Psoas muscle (tissue), 7 donors: ENCODE measurements at regions not wholly inside any gene's neighbourhood (a gene's known extent, or its start where the extent isn't known, plus 50 kb on each side); places are given as distances from the start of the nearest gene placed in this dataset.

ENCODE experiments used
- ATAC-seq, 4 donors: fragments of 200-7000 bp; cut with Tn5 transposase; one replicate each; pipeline ENCODE4 v1.9.1; 2020; ENCODE audit warnings: moderate library complexity in 3 of 4, mild to moderate bottlenecking in 2 of 4
- DNase-seq, 2 donors: peaks; one replicate each; pipeline ENCODE4 v3.0.0-alpha.2; 2020
- H3K27ac ChIP-seq: fragments of 200-600 bp; one replicate; pipeline ENCODE4 v1.8.0; 2022
- H3K27me3 ChIP-seq, 3 donors: fragments of 200-600 bp in 1 of 3; one replicate each; pipeline versions ENCODE4 v1.6.1 to v1.8.0; 2013 to 2022; ENCODE audit warnings: low read length in 2 of 3, mild to moderate bottlenecking in 2 of 3, moderate library complexity in 1 of 3; ENCODE audit not compliant: insufficient read depth in 3 of 3
- H3K36me3 ChIP-seq, 2 donors: fragments of 200-600 bp in 1 of 2; one replicate each; pipeline versions ENCODE4 v1.6.1 to v1.8.0; 2013 to 2022; ENCODE audit warnings: low read depth in 1 of 2, mild to moderate bottlenecking in 1 of 2, moderate library complexity in 1 of 2; ENCODE audit not compliant: insufficient read depth in 1 of 2
- H3K4me1 ChIP-seq: fragments of 200-600 bp; one replicate; pipeline ENCODE4 v1.8.0; 2022
- H3K4me3 ChIP-seq: fragments of 200-600 bp; one replicate; pipeline ENCODE4 v1.8.0; 2022; ENCODE audit warnings: mild to moderate bottlenecking
- H3K9me3 ChIP-seq: fragments of 200-600 bp; one replicate; pipeline ENCODE4 v1.8.0; 2022
- WGBS, 3 donors: extraction: QIAGEN DNeasy Blood & Tissue Kit; methylation state at CpG; one replicate each; pipeline versions ENCODE4 v1.1.6 to v1.1.7; 2013; 5-methylcytosine and 5-hydroxymethylcytosine counted together
- intact Hi-C, 2 donors: fragments of 100-400 bp; cut with DNase I; formaldehyde crosslinking; loops; one replicate each; pipeline versions ENCODE4 v1.11.0 to v1.14.2; 2022
- TF ChIP-seq, protein P1 (sequence below): fragments of 200-600 bp; IDR thresholded peaks from one replicate; pipeline ENCODE4 v1.8.0; 2022; ENCODE audit warnings: antibody characterized with exemption
- donor health status: healthy with polysubstance abuse.
- donor health status: DM: no; HTN: no; CAD: no; lungs with moderate emphysema.
- donor health status: Bipolar disorder and iron deficiency.
- donor health status: healthy.
- donor health status: DM: yes; HTN: yes; CAD: no.
- donor health status: DM: no; HTN: no; CAD: no.
- donor health status: DM: yes; HTN: yes; CAD: no.

DNA sequence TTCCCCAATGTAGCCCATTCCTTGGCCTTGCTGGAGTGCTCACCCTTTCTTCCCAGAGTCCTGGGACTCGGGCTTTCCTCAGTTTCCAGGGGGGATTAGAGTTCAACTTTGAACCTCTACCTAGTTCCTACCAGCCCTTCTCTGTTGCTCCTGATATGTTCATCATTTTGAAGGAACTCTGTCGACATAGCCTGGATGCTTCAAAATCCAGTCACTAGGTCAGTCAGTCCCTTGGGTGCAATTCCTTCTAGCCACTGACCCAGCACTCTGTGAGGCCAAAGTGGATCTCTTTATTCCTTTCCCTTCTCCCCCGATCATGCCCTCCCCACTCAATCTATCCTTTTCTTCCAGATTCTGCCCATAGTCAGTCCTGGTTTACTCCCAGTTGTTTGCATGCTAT lies 72.3 kb upstream of the TMCC3 start:
- H3K36me3 ChIP-seq: no peaks in the 10 kb centered on the region
- H3K27me3 ChIP-seq: no peaks in the 10 kb centered on the region
- H3K4me1 ChIP-seq: peaks cover 6% of the 10 kb centered on the region
- DNase-seq (no peak), ATAC-seq (no peak)
- TF ChIP-seq, protein P1, sequence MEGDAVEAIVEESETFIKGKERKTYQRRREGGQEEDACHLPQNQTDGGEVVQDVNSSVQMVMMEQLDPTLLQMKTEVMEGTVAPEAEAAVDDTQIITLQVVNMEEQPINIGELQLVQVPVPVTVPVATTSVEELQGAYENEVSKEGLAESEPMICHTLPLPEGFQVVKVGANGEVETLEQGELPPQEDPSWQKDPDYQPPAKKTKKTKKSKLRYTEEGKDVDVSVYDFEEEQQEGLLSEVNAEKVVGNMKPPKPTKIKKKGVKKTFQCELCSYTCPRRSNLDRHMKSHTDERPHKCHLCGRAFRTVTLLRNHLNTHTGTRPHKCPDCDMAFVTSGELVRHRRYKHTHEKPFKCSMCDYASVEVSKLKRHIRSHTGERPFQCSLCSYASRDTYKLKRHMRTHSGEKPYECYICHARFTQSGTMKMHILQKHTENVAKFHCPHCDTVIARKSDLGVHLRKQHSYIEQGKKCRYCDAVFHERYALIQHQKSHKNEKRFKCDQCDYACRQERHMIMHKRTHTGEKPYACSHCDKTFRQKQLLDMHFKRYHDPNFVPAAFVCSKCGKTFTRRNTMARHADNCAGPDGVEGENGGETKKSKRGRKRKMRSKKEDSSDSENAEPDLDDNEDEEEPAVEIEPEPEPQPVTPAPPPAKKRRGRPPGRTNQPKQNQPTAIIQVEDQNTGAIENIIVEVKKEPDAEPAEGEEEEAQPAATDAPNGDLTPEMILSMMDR: no peak
- H3K9me3 ChIP-seq: no peaks in the 10 kb centered on the region
- intact Hi-C loops: no loop called here
- H3K4me3 ChIP-seq: no peak overlapping the region
- 59 to 86% (median 63%) methylated on average over 3 of the region's 3 CpGs for WGBS, 3 donors
- H3K27ac ChIP-seq: no peak overlapping the region

GRCh38 chr12:94721173-94721572 lies 70.8 kb upstream of the TMCC3 start:
- TF ChIP-seq, protein P1: no peak
- intact Hi-C loops: no loop called here
- H3K36me3 ChIP-seq: no peaks in the 10 kb centered on the region
- no peaks in the 10 kb centered on the region for H3K27me3 ChIP-seq
- H3K9me3 ChIP-seq: no peaks in the 10 kb centered on the region
- peaks cover 14% of the 10 kb centered on the region for H3K4me1 ChIP-seq
- no peak for ATAC-seq
- 96 to 100% (median 97%) methylated on average over 1 of the region's 1 CpG for WGBS, 3 donors
- DNase-seq: no peak
- no peak overlapping the region for H3K27ac ChIP-seq
- no peak overlapping the region for H3K4me3 ChIP-seq

- H3K4me3 ChIP-seq: no peak overlapping the region
- DNase-seq (no peak), ATAC-seq (peak in 1 of 4 donors; percentile 35)
- 30 to 53% (median 37%) methylated on average over 1 of the region's 1 CpG for WGBS, 3 donors
- TF ChIP-seq, protein P1: no peak
- intact Hi-C loops: no loop called here
- H3K27ac ChIP-seq: no peak overlapping the region
- H3K27me3 ChIP-seq: no peaks in the 10 kb centered on the region
- no peaks in the 10 kb centered on the region for H3K9me3 ChIP-seq
- peaks cover 29% of the 10 kb centered on the region for H3K4me1 ChIP-seq
- no peaks in the 10 kb centered on the region for H3K36me3 ChIP-seq
Measured at GRCh38 chr12:94718114-94718513, 67.8 kb upstream of the TMCC3 start.

DNA sequence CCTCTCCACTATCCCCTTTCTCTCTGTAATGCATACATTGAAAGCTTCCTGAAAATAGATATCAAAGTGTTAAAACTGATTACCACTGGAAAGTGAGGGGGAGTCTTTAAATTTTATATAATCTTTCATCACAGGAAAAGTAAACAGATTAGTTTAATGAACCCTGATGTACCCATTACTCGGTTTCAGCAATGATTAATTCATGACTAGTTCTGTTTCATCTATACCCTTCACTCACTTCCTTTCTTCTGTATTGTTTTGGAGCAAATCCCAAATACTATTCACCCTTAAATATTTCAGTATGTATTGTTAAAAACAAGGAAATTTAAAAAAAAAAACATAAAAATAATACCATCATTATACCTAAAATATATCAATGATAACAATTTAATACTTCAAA lies 67.3 kb upstream of the TMCC3 start:
- 84 to 90% (median 87%) methylated on average over 1 of the region's 1 CpG for WGBS, 3 donors
- intact Hi-C loops: no loop called here
- no peaks in the 10 kb centered on the region for H3K36me3 ChIP-seq

DNA sequence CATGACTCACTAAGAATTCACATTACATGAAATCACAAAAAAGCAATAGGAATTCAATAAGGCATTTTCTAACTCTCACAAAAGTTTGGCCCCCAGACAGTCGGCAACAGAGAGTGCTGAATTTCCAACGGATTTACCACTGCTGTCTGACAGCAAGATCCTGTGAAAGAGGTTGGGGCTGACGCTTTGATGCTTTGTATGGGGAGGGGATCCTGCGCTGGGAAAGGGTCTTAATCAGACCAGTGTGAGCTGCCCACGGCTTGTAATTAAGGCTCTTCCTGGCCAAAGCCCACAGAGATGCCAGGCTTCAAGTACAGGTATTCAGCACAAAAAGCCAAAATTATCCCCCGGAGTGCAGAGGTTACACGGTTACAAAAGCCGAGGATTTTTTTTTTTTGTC lies 66.8 kb upstream of the TMCC3 start:
- intact Hi-C loops: no loop called here
- no peak overlapping the region for H3K27ac ChIP-seq

More for the DNA sequence above, 67.3 kb upstream of the TMCC3 start:
- ATAC-seq (no peak), DNase-seq (no peak)
- Histone ChIP-seq H3K27me3 (no peaks in the 10 kb centered on the region), H3K9me3 (no peaks in the 10 kb centered on the region), H3K4me1 (peaks cover 33% of the 10 kb centered on the region), H3K4me3 (no peak overlapping the region), H3K27ac (no peak overlapping the region)
- TF ChIP-seq, protein P1: no peak

More for the DNA sequence above, 66.8 kb upstream of the TMCC3 start:
- TF ChIP-seq, protein P1: no peak
- Histone ChIP-seq H3K36me3 (no peaks in the 10 kb centered on the region), H3K4me3 (no peak overlapping the region), H3K27me3 (no peaks in the 10 kb centered on the region), H3K4me1 (peaks cover 34% of the 10 kb centered on the region), H3K9me3 (no peaks in the 10 kb centered on the region)
- ATAC-seq (no peak), DNase-seq (no peak)
- 62 to 76% (median 67%) methylated on average over 8 of the region's 8 CpGs for WGBS, 3 donors
